GM12878 (cell line): ENCODE measurements at regions not wholly inside any gene's neighbourhood (a gene's known extent, or its start where the extent isn't known, plus 50 kb on each side); places are given as distances from the start of the nearest gene placed in this dataset.

Experiments used
- ATAC-seq: fragments of 200-7000 bp; cut with Tn5 transposase; 3 replicates; pipeline ENCODE4 v1.9.1; 2020; ENCODE audit warnings: mild to moderate bottlenecking, moderate library complexity
- BruUV-seq: library from RNA; stranded (reverse); fragments of 400-500 nt; replicated peaks from 2 replicates; lab custom pipeline; 2021; lab: Mats Ljungman, UMichigan
- CTCF ChIA-PET: fragments of 300-600 bp; sonication (Branson Sonifier 250); formaldehyde crosslinking; extraction: SDS; loops from one replicate; lab custom pipeline; 2021; ENCODE audit warnings: inconsistent platforms; lab: Yijun Ruan, JAX
- POLR2A ChIA-PET: fragments of 350-600 bp; formaldehyde crosslinking; extraction: SDS; loops from one replicate; lab custom pipeline; 2021; ENCODE audit warnings: inconsistent platforms; lab: Charles Lee
- RAD21 ChIA-PET: fragments of 300-600 bp; sonication (Branson Sonifier 250); formaldehyde crosslinking; loops from one replicate; lab custom pipeline; 2023; ENCODE audit warnings: antibody characterized with exemption; ENCODE audit not compliant: unreplicated experiment; lab: Charles Lee
- SMC1A ChIA-PET: fragments of 300-600 bp; sonication (Branson Sonifier 250); formaldehyde crosslinking; loops from one replicate; lab custom pipeline; 2023; ENCODE audit not compliant: unreplicated experiment, uncharacterized antibody; lab: Charles Lee
- DNase-seq: peaks from one replicate; pipeline ENCODE4 v3.0.0-alpha.2; 2011; ENCODE audit warnings: low read depth, low spot score
- FAIRE-seq: peaks from 3 replicates; lab custom pipeline; 2011; peaks lifted over from hg19 to GRCh38; lab: Jason Lieb, UNC
- H2AFZ ChIP-seq: 2 replicates; pipeline ENCODE4 v1.6.0; 2011; ENCODE audit warnings: low read depth, low read length, control low read depth; ENCODE audit not compliant: control insufficient read depth
- H3K27ac ChIP-seq: 2 replicates; pipeline ENCODE4 v1.5.1; 2011; ENCODE audit warnings: control low read depth; ENCODE audit not compliant: control insufficient read depth, insufficient read depth
- H3K27me3 ChIP-seq, 2 experiments: replicated peaks in 1 of 2; 2 replicates each; pipeline versions ENCODE4 v1.6.0 to v1.6.1; 2011; ENCODE audit warnings: low read length in 1 of 2; ENCODE audit not compliant: control insufficient read depth in 2 of 2, insufficient read depth in 2 of 2
- H3K36me3 ChIP-seq, 2 experiments: 2 replicates each; pipeline ENCODE4 v1.5.1; 2011; ENCODE audit warnings: low read length in 1 of 2; ENCODE audit not compliant: control insufficient read depth in 2 of 2, insufficient read depth in 2 of 2
- H3K4me1 ChIP-seq: 2 replicates; pipeline ENCODE4 v1.6.1; 2011; ENCODE audit warnings: mild to moderate bottlenecking, low read length, moderate library complexity, mixed read lengths; ENCODE audit not compliant: control insufficient read depth, insufficient read depth
- H3K4me2 ChIP-seq: 2 replicates; pipeline ENCODE4 v1.6.0; 2011; ENCODE audit warnings: control low read depth; ENCODE audit not compliant: control insufficient read depth, insufficient read depth
- H3K4me3 ChIP-seq: fragments of 200-600 bp; sonication (generic); 2 replicates; pipeline ENCODE4 v1.5.1; 2016
- H3K79me2 ChIP-seq: 2 replicates; pipeline ENCODE4 v1.6.0; 2011; ENCODE audit warnings: low read length; ENCODE audit not compliant: control insufficient read depth, insufficient read depth
- H3K9ac ChIP-seq: 2 replicates; pipeline ENCODE4 v1.8.0; 2011; ENCODE audit warnings: low read length, control low read depth, mixed read lengths; ENCODE audit not compliant: control insufficient read depth, insufficient read depth
- H3K9me3 ChIP-seq: replicated peaks from 3 replicates; pipeline ENCODE4 v1.5.1; 2011; ENCODE audit warnings: mild to moderate bottlenecking, low read length; ENCODE audit not compliant: control insufficient read depth, insufficient read depth
- H4K20me1 ChIP-seq: 2 replicates; pipeline ENCODE4 v1.6.0; 2011; ENCODE audit not compliant: control insufficient read depth, insufficient read depth
- BMI1 ChIP-seq: fragments of 450-650 bp; IDR thresholded peaks from 2 replicates; pipeline ENCODE4 v1.6.1; 2016; ENCODE audit warnings: mild to moderate bottlenecking, moderate library complexity, borderline replicate concordance
- BRCA1 ChIP-seq: IDR thresholded peaks from 2 replicates; pipeline ENCODE4 v1.6.1; 2011; ENCODE audit warnings: low read depth, low read length, improper control_type of control experiment
- CEBPB ChIP-seq, 2 experiments: fragments of 150-350 bp in 1 of 2; IDR thresholded peaks; 2 replicates each; pipeline ENCODE4 v1.6.1; 2012 to 2014; ENCODE audit warnings: low read depth in 2 of 2, low read length in 2 of 2, borderline replicate concordance in 1 of 2, inconsistent platforms in 1 of 2
- DPF2 ChIP-seq: fragments of 450-650 bp; IDR thresholded peaks from 2 replicates; pipeline ENCODE4 v1.6.1; 2017; ENCODE audit warnings: mild to moderate bottlenecking
- EP300 ChIP-seq, 2 experiments: fragments of 150-350 bp in 1 of 2; IDR thresholded peaks; 2 replicates each; pipeline ENCODE4 v1.6.1; 2011 to 2012; ENCODE audit warnings: low read depth in 2 of 2, low read length in 2 of 2, borderline replicate concordance in 1 of 2, improper control_type of control experiment in 1 of 2, inconsistent platforms in 1 of 2; ENCODE audit not compliant: control insufficient read depth in 1 of 2
- GABPA ChIP-seq: IDR thresholded peaks from 2 replicates; pipeline ENCODE4 v1.6.1; 2014; ENCODE audit warnings: antibody characterized with exemption, low read depth, mild to moderate bottlenecking, inconsistent platforms
- HCFC1 ChIP-seq: fragments of 150-350 bp; IDR thresholded peaks from 2 replicates; pipeline ENCODE4 v1.6.1; 2014; ENCODE audit warnings: low read length
- MYC ChIP-seq: IDR thresholded peaks from 2 replicates; pipeline ENCODE4 v1.6.1; 2011; ENCODE audit warnings: mild to moderate bottlenecking, low read length, moderate library complexity, inconsistent platforms; ENCODE audit not compliant: insufficient read depth, insufficient replicate concordance, insufficient read length, severe bottlenecking
- NR2F1 ChIP-seq: fragments of 450-650 bp; conservative IDR thresholded peaks from 2 replicates; pipeline ENCODE4 v1.6.1; 2017; ENCODE audit warnings: mild to moderate bottlenecking
- PKNOX1 ChIP-seq: fragments of 450-650 bp; IDR thresholded peaks from 2 replicates; pipeline ENCODE4 v1.6.1; 2016; ENCODE audit warnings: mild to moderate bottlenecking
- RUNX3 ChIP-seq: IDR thresholded peaks from 2 replicates; pipeline ENCODE4 v1.6.1; 2012; ENCODE audit warnings: low read length, inconsistent platforms
- TAF1 ChIP-seq: IDR thresholded peaks from 2 replicates; pipeline ENCODE4 v1.6.1; 2011; ENCODE audit warnings: mild to moderate bottlenecking, low read depth, low read length, borderline replicate concordance
- ZNF622 ChIP-seq: fragments of 450-650 bp; IDR thresholded peaks from 2 replicates; pipeline ENCODE4 v1.6.1; 2017; ENCODE audit warnings: mild to moderate bottlenecking, inconsistent platforms
- ZZZ3 ChIP-seq: IDR thresholded peaks from 2 replicates; pipeline ENCODE4 v1.6.1; 2011; ENCODE audit warnings: low read depth; ENCODE audit not compliant: control insufficient read depth, insufficient read length
- WGBS: methylation state at CpG from one replicate; pipeline ENCODE4 v1.1.6; 2016; ENCODE audit warnings: low lambda C conversion rate; ENCODE audit not compliant: insufficient replicate concordance, insufficient coverage; ENCODE audit errors: missing lambda C conversion rate; 5-methylcytosine and 5-hydroxymethylcytosine counted together
- in situ Hi-C: fragments of 300-500 bp; cut with MboI; formaldehyde crosslinking; loops from 9 replicates; pipeline ENCODE4 v1.14.3; 2018; ENCODE audit warnings: mixed read lengths
- intact Hi-C: fragments of 100-400 bp; cut with micrococcal nuclease; formaldehyde crosslinking; loops from one replicate; pipeline ENCODE4 v1.14.2; 2022; ENCODE audit not compliant: unreplicated experiment

- no peak overlapping the region for H3K27ac ChIP-seq
- no peaks in the 10 kb centered on the region for H4K20me1 ChIP-seq
- BruUV-seq: no TSS peak
- FAIRE-seq: no peak
- H3K27me3 ChIP-seq: no peaks in the 10 kb centered on the region
- no peak overlapping the region for H2AFZ ChIP-seq
- no peaks in the 10 kb centered on the region for H3K4me1 ChIP-seq
- ChIA-PET RAD21 (no interaction called here), CTCF (no interaction called here), POLR2A (no interaction called here), SMC1A (no interaction called here)
- no peaks in the 10 kb centered on the region for H3K36me3 ChIP-seq
- WGBS: 0% methylated on average over 3 of the region's 3 CpGs
- in situ Hi-C loops: no loop called here
- H3K9ac ChIP-seq: no peak overlapping the region
- intact Hi-C loops: no loop called here
- no peak overlapping the region for H3K4me2 ChIP-seq
- ATAC-seq: no peak
- no peak for TF ChIP-seq ZNF622
- TF ChIP-seq MYC: no peak
- TF ChIP-seq BRCA1: no peak
- no peak for TF ChIP-seq HCFC1
- TF ChIP-seq NR2F1: no peak
- no peak for TF ChIP-seq GABPA
- TF ChIP-seq ZZZ3: no peak
- no peak for TF ChIP-seq CEBPB (IDR thresholded peaks at IDR 0.05; ENCODE audit: borderline replicate concordance in 1 of 2, low read depth in 2 of 2, low read length in 2 of 2)
- no peak for TF ChIP-seq PKNOX1
- no peak for TF ChIP-seq DPF2
- TF ChIP-seq RUNX3: no peak
- TF ChIP-seq EP300 (IDR thresholded peaks at IDR 0.05; ENCODE audit: borderline replicate concordance in 1 of 2, control insufficient read depth in 1 of 2, low read depth in 2 of 2, low read length in 2 of 2): no peak
- TF ChIP-seq BMI1: no peak
- no peak for TF ChIP-seq TAF1
- no peaks in the 10 kb centered on the region; the same call in 2 of the 3 replicates for H3K9me3 ChIP-seq
- no peak for DNase-seq
- H3K79me2 ChIP-seq: no peaks in the 10 kb centered on the region
- no peak overlapping the region for H3K4me3 ChIP-seq
Measured at GRCh38 chr12:85654456-85654840, 181.8 kb downstream of the RASSF9 start.
